ENCODE measurements at regions not wholly inside any gene's neighbourhood (a gene's known extent, or its start where the extent isn't known, plus 50 kb on each side); places are given as distances from the start of the nearest gene placed in this dataset.

DNA sequence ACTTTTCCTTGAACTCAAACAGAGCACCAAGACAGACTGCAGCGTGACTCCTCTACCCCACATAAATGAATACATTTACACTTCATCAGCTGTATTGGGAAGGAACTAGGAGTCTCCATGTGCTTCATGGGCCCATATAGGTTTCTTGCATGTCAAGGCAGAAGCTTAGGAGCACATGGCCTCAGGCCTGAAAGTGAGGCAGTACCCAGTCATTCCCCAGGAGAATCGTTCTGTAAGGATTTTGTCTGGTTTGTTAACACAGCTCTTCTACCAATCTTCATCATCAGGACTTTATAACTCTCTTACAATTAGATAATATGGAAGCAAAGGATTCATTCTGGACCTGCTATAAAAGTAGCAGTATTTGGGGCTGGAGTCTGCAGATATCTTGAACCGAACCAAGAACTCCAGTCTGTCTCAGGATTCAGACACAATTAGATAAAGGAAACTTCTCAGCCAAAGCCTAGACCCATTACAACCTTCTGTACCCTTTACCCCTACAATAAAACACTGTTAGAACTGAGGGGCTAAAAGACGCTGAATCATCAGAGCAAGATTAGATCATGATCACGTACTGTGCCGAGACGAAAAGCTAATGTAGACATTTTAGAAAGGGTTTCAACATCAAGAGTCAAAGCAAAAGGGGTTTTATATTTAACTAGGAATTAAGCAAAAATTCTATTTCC lies 385.5 kb upstream of the SLC30A5 start:
- DNase-seq (ENCODE audit: low read depth in 3 of 3): no peak

DNA sequence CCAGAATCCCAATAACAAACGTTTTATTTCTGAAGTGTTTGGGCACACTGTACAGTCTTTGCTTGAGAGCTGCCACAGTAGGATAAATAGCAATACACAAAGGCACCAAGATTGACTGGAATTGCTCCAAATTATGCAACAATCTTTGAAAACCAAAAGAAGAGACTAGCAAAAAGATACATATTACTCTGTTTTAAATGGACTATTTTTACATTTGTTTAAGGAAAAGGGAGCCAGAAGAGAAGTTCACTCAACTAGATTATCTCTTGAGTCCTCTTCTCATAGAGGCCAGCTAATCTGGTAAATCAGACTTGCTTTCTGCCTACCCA lies 385.0 kb upstream of the SLC30A5 start:
- no peak for DNase-seq (ENCODE audit: low read depth in 3 of 3)

DNA sequence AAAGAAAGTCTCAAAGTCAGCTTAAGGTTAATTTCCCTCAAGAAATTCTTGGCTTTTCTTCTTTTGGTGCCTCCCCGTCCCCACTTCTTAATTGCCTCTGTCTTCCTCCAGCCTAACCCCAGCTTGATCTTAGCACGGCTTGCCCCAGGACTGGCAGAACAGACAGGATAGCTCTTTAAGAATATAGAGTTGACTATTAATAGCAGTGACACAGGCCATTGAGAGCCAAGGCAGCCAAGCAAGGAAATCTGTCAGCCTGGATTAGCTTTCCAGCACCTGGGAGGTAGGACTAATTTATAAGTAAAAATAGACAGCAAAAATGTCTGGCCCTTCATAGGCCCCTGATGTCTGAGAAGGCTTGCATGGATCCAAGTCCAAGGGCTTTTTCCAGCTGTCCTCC lies 384.6 kb upstream of the SLC30A5 start:
- no peak for DNase-seq (ENCODE audit: low read depth in 3 of 3)

DNA sequence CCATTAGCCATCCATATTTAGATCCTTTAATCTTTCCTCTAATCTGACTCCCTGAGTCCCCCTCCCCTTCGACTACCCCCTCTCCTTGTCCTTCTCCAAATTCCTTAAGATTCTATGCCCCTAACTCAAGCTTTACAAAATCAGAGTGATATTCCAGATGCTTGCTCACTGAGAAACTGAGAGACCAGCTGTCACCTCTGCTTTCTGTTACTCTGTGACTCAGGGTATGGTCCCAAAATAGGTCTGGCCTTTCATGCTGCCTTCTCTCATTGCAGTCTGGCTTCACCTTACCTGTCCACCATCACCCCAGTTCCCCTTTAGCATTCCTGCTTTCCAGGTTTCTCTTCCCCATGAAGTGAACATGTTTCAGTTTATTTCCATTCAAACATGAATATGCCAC lies 383.3 kb upstream of the SLC30A5 start:
- DNase-seq (ENCODE audit: low read depth in 3 of 3): no peak

DNA sequence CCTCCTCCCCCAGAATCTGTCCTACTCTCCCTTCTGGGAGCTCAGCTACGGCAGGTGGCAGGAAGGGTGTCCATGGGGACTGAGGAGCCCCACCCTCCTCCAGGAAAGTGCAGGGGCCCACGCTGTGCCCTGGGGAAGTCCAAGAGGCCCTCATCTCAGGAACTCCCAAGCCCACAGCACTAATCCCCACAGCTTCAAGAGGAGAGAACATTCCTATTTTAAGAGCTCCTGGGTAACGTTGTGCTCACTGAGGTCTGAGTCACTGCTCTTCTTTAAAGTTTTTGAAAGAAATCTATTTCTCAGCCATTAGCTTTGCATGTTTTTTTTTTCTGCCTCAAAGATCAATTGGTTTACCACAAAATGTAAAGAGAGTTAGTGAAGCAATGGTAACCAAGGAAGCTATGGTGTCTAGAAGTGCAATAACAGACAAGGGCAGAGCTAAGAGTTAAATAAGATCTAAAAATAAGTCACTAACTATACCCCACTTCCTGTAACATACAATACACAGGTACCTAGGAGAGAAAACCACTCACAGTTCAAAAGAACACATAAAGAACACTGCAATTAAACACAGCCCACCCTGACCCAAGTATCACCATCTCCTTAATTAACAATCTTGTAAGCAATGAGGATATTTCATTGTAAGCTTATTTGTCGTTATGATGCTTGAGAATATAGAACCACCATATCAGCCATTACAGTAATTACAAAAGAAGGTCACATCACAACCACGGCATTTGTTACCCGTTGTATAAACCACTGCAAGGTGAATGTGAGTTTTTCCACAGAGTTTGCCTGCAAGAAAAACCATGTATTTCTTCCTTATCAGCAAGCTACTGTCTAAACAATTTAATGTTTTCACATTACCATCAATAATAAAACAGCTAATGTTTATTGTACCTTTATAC lies 382.3 kb upstream of the SLC30A5 start:
- DNase-seq (ENCODE audit: low read depth in 3 of 3): no peak

DNA sequence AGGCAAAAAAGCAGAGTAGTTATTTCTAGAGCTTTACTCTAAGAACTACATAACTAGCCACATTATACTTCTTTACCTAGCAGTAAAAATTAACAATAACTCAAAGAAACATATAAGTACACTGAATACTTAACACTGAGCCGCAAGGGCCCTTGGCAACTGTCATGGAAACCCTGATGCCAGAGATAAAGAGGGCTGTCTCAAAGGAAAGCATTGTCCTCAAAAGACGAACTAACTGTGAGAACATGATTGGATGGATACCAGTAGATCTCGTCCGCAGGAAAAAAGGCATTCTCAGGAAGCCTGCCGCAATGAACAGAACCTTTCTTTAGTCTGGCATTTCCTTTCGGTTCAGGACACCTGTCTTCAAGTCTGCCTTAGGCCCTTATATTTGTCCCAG lies 379.0 kb upstream of the SLC30A5 start:
- no peak for DNase-seq (ENCODE audit: low read depth in 3 of 3)

DNA sequence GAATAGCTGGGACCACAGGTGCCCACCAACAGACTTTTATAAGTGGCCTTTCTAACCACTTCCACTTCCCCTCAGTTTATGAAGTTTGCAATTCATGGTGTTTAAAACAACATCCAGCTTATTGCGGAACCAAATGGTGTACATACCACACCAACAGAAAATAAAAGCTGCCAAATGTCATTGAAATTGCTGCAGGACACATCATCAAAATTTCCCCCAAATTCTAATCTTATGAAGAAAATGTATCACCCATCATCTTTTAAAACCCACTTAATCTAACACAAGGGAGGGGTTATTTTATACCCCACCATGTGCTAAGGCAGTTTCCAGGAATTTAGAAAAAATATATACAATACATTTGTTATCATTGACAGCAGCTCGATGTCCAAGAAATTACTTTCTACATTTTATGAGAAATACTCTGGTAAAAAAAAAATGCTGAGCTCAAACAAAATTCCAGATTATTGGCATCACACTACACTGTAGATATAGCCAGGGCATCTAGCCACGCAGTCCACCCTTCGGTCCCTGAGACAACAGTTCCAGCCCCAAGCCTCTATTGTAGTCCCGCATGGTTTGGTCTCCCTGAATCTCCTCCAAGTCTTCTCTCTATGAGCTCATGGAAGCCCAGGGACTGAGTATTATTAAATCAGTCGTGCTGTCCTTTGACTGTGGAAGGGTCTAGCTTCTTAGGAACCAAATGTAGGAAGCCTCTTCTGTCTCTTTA lies 372.8 kb upstream of the SLC30A5 start:
- DNase-seq (ENCODE audit: low read depth in 3 of 3): no peak

DNA sequence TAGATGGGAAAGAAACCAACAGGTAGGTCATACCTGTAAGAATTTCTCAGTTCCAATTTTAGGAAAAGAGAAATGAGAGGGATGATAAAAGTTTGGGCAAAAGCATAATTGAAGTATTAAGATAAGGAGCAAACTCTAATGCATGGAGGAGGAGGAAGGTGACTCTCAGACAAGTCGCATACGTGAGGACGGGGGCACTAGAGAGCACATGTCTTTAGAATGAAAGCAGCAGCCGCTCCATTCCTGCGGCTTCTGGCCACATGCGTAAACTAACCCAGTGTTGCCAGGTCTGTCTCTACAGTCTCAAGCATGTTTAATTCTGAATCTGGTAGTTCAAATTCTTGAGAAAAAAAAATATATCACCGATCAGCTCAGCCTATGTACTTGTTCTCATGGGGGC lies 371.5 kb upstream of the SLC30A5 start:
- no peak for DNase-seq (ENCODE audit: low read depth in 3 of 3)

DNA sequence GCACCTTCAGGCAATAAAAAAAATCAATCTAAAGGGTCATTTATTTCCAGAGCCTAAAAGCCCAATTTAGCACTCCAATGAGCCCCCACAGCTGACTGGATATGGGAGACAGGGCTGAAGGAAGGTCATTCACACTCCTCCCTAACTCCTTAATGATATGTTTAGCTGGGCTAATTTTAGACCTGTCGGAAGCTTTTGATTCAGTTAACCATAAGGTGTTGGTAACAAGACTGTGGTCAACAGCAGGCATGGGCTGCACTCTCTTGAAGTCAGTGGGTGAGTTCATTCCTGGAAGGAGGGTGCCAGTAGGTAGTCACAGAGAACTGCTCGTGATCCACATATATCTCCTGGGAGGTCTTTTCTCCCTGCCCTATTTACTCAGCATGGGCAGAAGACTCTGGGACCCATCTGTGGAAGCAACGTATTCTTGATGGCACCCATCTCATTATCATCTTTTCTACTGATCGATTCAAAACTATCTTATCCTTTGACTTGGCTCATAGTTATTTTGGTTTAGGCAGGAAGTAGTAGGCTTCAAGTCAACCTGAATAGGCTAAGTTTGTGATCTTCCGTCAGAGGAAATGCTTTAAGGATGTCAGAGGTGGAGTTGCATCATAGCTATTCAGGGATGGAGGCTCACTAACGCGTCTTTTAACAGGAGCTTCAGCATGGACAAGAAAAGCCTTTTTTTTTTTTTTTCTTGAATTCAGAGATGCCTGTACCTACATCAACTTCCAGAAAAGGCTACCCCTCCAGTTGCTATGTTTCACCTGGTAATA lies 367.7 kb upstream of the SLC30A5 start:
- no peak for DNase-seq (ENCODE audit: low read depth in 3 of 3)

DNA sequence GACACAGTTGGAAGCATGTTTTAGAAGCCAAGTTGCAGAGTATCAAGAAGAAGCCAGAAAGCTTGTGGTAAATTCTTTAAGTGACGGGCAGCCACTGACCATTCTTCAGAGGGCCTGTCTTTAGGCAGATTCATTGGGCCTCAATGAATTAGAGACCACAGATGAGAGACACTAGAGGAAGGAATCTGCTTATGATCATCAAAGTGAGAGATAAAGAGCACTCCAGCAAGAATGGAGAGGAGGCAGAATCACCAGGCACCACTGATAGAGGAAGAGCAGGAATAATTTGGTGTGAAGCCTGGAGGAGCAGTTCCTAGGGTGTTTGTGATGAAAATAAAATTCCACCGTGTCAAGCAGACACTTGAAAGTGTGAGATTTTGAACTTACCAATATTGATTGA lies 365.9 kb upstream of the SLC30A5 start:
- no peak for DNase-seq (ENCODE audit: low read depth in 3 of 3)

DNA sequence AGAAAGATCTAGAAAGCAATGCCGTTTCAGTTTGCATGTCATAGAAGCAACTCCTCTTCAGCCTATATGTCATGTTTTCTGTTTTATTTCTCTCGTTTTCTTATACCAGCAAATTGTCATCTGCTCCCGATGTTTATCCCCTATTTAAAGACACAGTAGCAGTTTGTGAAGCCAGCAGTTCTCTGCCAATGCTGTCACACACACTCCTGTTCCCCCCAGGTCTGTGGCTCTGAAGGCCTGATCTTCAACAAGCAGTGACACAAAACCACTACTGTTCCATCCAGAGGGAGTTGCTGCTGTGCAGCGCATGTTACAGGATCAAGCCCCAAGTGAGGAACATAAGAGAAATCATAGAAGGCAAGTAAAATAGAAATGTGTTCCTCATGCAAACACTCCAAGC lies 364.1 kb upstream of the SLC30A5 start:
- no peak for DNase-seq (ENCODE audit: low read depth in 3 of 3)

DNA sequence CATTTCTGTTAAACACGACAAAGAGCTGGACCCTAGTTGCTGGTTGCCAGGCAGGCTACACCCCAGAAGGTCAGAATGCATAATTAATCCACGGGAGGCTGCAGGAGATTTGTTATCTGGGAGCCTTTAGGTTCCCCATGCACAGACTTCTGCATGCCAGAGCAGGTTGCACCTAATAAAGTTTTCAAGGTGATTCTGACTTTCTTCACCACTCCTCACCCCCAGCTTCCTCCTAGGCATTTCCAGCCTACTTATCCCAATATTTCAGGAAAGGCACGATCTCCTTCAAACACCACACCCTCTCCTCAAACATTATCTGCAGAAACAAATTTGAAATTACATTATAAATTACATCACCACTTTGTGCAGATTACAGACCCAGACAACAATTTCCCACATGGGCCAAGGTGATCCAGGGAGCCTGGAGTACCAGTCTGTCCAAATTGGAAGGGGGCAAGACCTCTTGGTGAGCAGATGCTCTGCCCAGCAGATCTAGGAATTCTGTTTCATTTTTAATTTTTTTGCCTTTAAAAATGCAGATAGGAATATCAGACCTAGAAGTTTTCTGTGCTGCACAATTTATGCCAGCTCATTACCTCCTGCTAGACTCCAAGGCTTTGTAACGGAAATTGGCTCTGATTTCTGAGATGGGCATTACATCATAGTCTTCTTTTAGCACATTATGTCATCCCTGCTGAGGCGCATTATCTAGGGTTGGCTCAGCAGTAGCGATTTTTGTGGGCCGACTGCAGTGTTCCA lies 363.4 kb upstream of the SLC30A5 start:
- no peak for DNase-seq (ENCODE audit: low read depth in 3 of 3)

DNA sequence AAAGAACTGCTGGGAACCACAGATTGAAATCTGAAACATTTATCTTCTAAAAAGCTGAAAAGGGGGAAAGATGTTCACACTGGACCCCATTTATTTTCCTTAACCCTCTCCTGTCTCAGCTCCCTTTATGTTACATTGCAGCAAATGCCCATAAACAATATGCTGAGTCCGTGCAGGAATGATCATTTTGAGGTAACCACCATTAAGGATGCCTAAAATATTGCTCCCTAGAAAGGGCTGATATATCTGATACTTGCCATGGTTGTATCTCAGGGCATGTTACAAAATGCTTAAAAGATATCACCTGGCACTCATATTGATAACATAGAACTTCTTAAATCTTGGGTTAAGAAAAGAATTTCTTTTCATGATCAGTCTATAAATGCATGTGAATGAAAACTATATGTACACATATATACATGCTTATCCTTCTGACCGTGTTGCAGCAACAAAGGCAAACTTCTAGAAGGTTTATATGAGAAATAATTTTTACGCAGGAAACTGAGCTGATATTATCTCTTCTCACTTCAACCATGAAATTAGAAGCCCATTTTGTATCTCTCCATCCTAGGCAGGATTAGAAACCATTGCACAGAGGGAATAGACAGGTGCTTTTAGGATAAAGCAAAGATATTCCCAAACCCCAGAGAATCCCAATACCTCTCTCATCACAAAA lies 362.7 kb upstream of the SLC30A5 start:
- DNase-seq (ENCODE audit: low read depth in 3 of 3): no peak

DNA sequence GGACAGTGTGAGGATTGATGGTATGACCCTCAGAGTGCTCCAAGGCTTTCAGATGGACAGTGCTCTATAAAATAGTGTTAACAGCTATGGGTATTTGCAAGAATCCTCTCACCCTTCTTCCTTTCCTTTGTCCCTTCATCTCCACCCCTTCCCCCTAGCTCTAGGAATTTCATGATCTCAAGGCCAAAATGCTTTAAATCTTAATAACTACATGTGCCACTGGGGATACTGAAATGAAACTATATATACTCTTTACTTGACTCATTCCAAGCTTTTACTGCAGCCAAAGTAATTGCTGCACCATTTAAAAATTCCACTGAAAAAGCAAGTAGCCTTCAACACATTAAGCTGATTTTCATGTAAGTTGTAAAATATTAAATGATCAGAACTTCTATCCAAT lies 361.6 kb upstream of the SLC30A5 start:
- no peak for DNase-seq (ENCODE audit: low read depth in 3 of 3)

DNA sequence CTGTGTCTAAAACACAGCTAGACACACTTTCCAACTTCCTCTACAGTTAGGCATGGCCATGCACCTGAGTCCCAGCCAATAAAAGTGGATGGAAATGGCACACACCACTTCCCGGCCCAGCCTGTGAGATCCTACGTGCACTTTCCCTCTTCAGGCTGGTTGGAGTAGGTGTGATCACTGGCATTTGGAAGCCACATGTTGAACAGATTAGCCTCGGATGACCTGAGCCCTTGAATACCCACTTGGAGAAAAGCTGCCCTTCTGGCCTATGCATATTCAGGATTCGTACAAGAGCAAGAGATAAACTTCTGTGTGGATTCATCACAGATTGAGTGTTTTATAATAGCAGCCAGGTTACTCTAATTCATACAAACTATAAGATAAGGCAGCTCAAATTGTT lies 359.0 kb upstream of the SLC30A5 start:
- DNase-seq (ENCODE audit: low read depth in 3 of 3): no peak

DNA sequence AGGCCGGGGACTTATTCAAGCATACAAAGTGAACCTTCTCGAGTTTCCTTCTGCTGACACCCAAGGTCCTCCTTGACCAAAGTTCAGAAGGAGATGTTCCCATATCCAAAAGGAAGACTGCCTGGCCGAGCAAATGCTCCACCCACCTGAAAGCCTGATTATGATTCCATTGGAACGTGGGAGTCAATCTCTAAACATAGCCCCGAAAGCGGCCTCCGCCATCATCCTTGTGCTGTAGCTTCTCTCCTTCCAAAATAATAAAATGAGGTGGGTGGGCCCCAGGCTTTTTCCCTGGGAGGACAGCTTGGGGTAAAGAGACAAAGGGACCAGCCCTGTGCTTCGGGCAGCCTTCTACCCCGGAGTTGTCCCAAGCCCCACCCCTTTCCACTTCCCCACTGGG lies 355.6 kb upstream of the SLC30A5 start:
- DNase-seq (ENCODE audit: low read depth in 3 of 3): no peak

DNA sequence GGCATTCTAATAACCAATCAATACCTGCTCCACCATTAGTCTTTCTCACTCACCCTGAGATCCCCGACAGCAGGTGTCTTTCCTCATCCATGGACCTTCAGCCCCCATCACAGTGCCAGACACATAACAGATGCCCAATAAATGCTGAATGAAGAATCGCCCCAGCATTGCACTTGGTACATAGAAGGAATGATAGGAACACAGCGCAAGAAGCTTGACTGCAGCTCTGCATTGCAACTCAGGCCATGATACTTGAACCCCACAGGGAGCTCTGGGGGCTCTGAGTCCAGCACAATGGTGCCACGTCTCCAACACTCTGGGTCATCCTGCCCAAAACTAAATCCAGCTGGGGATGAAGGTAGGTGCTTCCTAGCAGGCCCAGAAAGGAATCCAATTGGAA lies 355.0 kb upstream of the SLC30A5 start:
- no peak for DNase-seq (ENCODE audit: low read depth in 3 of 3)

DNA sequence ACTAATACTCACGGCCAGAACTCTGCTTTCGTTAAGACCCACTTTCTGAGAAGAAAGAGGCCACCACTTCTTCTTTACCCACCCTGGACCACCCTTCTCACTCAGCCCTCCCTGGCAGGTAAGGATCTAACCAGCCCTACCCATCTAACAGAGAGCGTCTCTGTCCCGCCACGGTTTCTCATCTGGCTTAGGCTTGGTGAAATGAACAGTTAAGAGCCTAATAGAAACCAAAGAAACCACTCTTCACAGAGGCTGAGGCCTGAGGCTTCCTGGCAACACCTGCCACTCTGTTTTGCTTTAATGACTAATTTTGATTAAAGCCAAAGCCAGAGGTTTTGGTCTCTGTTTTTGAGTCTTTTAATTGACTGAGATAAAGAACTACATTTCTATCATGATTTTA lies 354.1 kb upstream of the SLC30A5 start:
- no peak for DNase-seq (ENCODE audit: low read depth in 3 of 3)

DNA sequence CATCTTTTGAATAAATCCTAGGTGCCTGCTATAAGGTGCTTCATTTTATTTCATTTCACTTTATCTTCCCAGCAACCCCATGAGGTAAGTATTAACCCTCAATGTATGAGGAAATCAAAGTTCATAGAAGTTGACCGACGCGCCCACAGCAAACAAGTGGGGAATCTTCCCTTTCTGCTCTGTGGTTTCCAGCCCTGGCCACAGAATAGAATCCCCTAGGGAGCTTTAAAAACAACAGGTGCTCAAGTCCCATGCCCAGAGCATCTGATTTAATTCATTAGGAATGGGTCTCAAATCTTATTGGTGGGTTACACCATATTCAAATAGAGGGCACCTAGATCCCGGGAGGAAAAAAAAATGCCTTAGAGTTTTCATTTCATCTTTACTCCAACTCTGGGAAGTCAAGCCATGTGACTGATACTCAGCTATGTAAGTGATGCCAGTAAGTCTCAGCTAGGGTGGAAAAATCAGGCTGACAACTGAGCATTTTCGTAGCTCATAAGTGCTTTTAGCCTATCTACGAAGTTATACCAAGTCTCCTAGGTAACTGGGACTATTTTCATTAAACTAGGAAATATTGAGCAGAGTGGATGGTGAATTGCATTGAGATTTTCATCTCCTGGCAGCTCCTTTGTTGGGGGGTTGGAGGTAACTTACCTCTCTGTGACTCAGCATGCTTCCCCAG lies 353.4 kb upstream of the SLC30A5 start:
- no peak for DNase-seq (ENCODE audit: low read depth in 3 of 3)

DNA sequence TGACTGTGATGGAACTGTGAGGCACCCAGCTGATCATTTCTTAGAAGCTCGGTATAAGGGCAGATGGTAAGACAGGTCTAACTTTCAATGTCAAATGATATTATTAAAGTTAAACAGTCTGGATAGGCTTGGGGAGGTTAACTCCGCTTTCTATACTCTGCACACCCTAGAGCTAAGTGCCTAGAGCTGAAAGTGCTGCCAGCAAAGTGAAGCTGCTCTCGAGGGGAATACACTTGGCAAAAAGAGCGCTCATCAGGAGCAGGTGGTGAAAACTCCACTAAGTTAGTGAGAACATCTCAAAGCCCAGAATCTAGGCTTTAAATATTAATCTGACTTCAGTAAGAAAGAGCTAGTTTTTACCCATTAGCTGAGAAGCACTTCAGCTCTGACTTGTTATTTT lies 349.6 kb upstream of the SLC30A5 start:
- DNase-seq (ENCODE audit: low read depth in 3 of 3): no peak

Data from stimulated activated CD4-positive, alpha-beta T cell treated with anti-CD3 and anti-CD28 coated beads, TNF-alpha, amount 100 ng/mL, for 4 hours (primary cell).